ENCODE measurements at regions not wholly inside any gene's neighbourhood (a gene's known extent, or its start where the extent isn't known, plus 50 kb on each side); places are given as distances from the start of the nearest gene placed in this dataset.

DNA sequence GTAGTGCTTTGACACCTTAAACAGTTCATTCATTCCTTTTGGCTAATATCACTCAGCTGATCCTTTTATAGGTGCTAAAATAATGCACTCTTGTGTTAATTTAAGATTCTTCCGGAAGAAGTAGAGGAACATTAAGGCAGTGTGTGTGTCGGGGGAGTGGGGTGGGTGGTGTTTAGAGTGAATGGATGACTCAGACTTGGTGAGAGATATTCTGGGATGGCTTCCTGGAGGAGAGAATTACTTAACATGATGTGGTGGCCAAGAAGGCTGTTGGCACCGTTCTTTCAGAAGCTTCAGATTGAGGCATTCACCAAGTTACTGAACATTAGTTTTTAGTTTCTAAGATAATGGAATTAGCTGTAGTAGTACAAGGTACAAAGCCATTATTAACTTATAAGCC is 125.6 kb upstream of the ROPN1 start:
- TF ChIP-seq, protein P1, sequence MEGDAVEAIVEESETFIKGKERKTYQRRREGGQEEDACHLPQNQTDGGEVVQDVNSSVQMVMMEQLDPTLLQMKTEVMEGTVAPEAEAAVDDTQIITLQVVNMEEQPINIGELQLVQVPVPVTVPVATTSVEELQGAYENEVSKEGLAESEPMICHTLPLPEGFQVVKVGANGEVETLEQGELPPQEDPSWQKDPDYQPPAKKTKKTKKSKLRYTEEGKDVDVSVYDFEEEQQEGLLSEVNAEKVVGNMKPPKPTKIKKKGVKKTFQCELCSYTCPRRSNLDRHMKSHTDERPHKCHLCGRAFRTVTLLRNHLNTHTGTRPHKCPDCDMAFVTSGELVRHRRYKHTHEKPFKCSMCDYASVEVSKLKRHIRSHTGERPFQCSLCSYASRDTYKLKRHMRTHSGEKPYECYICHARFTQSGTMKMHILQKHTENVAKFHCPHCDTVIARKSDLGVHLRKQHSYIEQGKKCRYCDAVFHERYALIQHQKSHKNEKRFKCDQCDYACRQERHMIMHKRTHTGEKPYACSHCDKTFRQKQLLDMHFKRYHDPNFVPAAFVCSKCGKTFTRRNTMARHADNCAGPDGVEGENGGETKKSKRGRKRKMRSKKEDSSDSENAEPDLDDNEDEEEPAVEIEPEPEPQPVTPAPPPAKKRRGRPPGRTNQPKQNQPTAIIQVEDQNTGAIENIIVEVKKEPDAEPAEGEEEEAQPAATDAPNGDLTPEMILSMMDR (IDR thresholded peaks at IDR 0.05; ENCODE audit: control extremely low read depth, extremely low read depth, low read depth, missing control alignments) = no peak
- CTCF ChIA-PET = interaction anchor here (1.4 kb wide), 1 partner anchor 9 kb away, joined by 3 read pairs; no protein-coding TSS in a partner anchor
- no peak for DNase-seq (ENCODE audit: extremely low spot score)
- POLR2A ChIA-PET = no interaction called here

DNA sequence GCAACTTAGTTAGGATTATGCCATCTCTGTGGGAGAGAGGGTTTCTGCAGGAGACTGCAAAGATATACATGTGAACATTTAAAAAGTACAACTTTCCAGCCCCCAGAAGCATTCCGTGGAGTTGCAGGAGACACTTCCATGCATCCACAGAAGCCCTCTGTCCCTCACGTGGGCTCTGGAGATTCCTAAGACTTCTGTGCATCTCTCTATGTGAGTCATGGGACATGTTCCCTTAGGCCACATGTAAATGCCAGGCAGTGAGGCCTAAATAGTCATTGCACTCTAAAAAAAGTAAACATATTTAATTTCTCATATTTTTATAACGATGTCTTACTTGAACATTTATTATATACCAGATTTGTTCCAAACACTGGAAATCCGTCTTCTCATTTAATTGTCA is 126.5 kb upstream of the ROPN1 start:
- CTCF ChIA-PET = interaction anchor here (1.4 kb wide), 1 partner anchor 10 kb away, joined by 3 read pairs; no protein-coding TSS in a partner anchor
- no peak for DNase-seq (ENCODE audit: extremely low spot score)
- POLR2A ChIA-PET = no interaction called here

DNA sequence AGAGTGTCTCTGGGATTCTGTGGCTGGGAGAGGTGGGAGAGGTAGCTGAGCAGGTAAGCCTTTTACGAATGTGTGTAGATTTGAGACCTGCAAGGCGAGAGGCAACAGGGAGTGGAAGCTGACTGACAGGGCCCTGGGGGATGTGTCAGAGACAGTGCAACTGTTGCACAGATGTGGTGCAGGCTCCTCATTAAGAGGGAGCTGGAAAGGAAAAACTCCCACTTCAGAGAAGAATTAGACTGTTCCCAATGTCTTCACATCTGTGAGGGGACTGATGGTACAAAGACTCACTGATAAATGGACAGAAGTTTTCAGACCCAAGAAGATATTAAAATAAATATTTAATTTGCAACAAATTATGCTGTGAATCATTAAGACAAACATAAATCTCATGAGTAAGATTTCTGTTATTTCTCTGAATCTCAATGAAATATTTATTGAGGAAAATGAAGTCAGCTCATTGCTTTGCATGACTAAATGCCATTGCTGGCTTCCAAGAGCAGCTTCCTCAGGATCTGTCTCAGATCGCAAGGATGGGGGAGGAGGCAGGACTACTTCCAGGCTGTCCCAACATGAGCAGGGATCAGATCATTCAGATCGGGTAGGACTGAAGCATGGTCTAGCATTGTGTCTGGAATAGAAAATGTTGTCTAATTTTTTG is 127.3 kb upstream of the ROPN1 start:
- TF ChIP-seq, protein P1 (IDR thresholded peaks at IDR 0.05; ENCODE audit: control extremely low read depth, extremely low read depth, low read depth, missing control alignments) = no peak
- POLR2A ChIA-PET = no interaction called here
- DNase-seq (ENCODE audit: extremely low spot score) = no peak
- CTCF ChIA-PET = no interaction called here

More for the DNA sequence above, 126.5 kb upstream of the ROPN1 start:
- TF ChIP-seq, protein P1 (IDR thresholded peaks at IDR 0.05; ENCODE audit: control extremely low read depth, extremely low read depth, low read depth, missing control alignments) = no peak

DNA sequence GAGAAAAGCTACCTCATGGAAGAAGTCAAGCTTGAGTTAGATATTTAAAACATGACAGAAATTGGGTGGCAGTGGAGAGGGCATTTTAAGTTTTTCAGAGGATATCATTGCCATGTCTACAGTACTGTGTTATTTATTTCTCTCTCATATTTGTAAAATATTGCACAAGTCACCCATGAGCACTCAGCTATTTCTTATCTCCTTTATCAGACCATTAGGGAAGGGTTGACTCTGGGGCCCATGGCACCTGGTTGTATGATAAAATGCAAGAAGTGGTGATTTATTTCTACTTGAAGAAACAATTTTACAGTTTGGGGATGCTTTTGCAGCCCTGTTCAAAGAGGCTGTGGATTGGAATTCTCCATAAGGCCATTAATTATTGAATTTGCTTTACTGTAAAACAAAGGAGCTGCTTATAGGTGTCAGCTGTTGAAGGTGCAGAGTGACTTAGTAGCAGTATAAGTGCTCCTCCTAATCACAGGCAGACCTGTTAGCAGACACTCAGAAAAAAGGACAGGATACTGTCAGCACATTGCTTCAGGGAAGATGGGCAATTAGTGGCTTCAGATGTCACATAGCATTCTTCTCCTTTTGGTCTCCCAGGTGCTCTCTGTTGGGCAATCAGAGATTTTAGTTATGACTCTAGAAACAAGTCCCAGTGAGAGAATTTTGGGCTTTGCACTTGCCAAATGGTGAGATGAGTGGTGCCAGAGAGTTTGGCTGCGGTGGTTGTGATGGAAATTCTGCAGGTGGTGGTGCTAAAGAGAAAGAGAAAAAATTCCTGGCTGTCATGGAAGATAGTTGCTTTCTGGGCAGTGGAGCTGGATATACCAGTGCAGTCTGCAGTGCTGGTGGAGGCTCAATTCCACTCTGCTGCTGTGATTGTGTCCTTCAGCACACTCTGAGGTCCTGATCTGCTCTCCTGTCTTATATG is 129.7 kb upstream of the ROPN1 start:
- CTCF ChIA-PET = no interaction called here

DNA sequence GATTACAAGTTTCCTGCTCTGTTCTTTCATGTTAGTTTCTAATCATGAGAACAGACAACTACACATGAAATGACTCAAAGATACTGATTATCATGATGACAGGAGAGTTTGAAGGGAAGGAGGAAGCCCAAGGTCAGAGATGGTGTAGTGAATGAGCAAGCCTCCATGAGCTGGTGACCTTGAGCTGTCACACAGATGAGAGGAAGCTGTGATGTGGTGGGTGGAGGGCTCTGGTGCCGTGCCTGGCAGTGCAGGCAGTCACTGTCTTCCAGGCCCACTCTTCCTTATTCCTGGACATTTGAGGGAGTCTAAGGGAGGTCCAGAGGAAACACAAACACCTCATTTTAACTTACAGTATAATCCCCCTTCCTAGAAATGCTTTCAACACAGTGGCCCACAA is 133.4 kb upstream of the ROPN1 start:
- CTCF ChIA-PET = no interaction called here
- POLR2A ChIA-PET = no interaction called here
- DNase-seq (ENCODE audit: extremely low spot score) = no peak
- TF ChIP-seq, protein P1 (IDR thresholded peaks at IDR 0.05; ENCODE audit: control extremely low read depth, extremely low read depth, low read depth, missing control alignments) = no peak

More for the DNA sequence above, 129.7 kb upstream of the ROPN1 start:
- TF ChIP-seq, protein P1 (IDR thresholded peaks at IDR 0.05; ENCODE audit: control extremely low read depth, extremely low read depth, low read depth, missing control alignments) = no peak
- POLR2A ChIA-PET = no interaction called here
- no peak for DNase-seq (ENCODE audit: extremely low spot score)

DNA sequence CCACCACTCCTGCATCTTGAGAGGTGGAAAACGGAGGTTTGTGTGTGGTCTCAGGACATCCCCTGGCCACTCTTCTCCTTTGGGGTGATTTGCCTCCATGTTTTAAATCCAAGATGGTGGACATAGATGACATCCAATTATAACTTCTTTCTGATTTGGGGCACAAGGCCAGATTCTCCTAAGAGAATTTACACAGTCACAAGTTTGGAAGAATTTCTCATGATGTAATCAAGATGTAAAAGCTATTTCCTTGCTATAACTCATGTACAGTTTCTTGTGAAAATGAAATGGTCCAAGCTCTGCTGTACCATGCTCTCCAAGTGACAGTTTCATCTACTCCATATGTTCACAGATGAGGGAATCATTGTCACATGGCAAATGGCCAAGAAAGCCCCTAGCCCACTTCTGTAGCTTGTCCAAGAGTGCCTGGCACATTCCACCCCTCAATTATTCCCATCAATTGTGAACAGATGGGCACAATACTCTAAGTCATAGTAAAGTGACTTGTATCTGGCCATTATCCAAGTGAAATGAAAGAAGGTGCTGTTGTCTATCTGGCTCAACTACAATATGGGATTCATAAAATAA is 134.6 kb upstream of the ROPN1 start:
- POLR2A ChIA-PET = no interaction called here
- CTCF ChIA-PET = no interaction called here
- DNase-seq (ENCODE audit: extremely low spot score) = no peak
- TF ChIP-seq, protein P1 (IDR thresholded peaks at IDR 0.05; ENCODE audit: control extremely low read depth, extremely low read depth, low read depth, missing control alignments) = no peak

Measured in GM10248 (cell line).